Fibroblast of skin of left biceps (primary cell): ENCODE measurements at regions not wholly inside any gene's neighbourhood (a gene's known extent, or its start where the extent isn't known, plus 50 kb on each side); places are given as distances from the start of the nearest gene placed in this dataset.
"Not testable (repeated sequence)": the region's sequence is repeated elsewhere in the genome, so short reads cannot be mapped to it uniquely, and the experiment has no call there.

Experiments used
- DNase-seq, 2 experiments: peaks; one replicate each; pipeline ENCODE4 v3.0.0-alpha.2; 2013; ENCODE audit warnings: low read depth in 2 of 2

GRCh38 chr2:225837328-225837727, 437.8 kb downstream of the NYAP2 start:
- DNase-seq: no peak

- DNase-seq: no peak
Observed at GRCh38 chr2:225824748-225825449, 425.4 kb downstream of the NYAP2 start.

- no peak for DNase-seq
Observed at GRCh38 chr2:225821351-225821750, 421.8 kb downstream of the NYAP2 start.

GRCh38 chr2:225820826-225821225, 421.3 kb downstream of the NYAP2 start:
- no peak for DNase-seq

- no peak for DNase-seq
Observed at GRCh38 chr2:225814554-225814953, 415.0 kb downstream of the NYAP2 start.

- no peak for DNase-seq
Observed at GRCh38 chr2:225806105-225806504, 406.6 kb downstream of the NYAP2 start.

- DNase-seq: not testable (repeated sequence)
Observed at GRCh38 chr2:225802076-225802475, 402.6 kb downstream of the NYAP2 start.

GRCh38 chr2:225797394-225797793, 397.9 kb downstream of the NYAP2 start:
- DNase-seq: no peak

- no peak for DNase-seq
Observed at GRCh38 chr2:225794652-225795400, 395.3 kb downstream of the NYAP2 start.

GRCh38 chr2:225793736-225794550, 394.4 kb downstream of the NYAP2 start:
- no peak for DNase-seq

GRCh38 chr2:225788571-225789094, 389.1 kb downstream of the NYAP2 start:
- no peak for DNase-seq

GRCh38 chr2:225787497-225787896, 388.0 kb downstream of the NYAP2 start:
- DNase-seq: no peak

- no peak for DNase-seq
Observed at GRCh38 chr2:225781991-225782390, 382.5 kb downstream of the NYAP2 start.

GRCh38 chr2:225781145-225781544, 381.6 kb downstream of the NYAP2 start:
- no peak for DNase-seq

- no peak for DNase-seq
Observed at GRCh38 chr2:225779829-225780228, 380.3 kb downstream of the NYAP2 start.

- no peak for DNase-seq
Observed at GRCh38 chr2:225773148-225773547, 373.6 kb downstream of the NYAP2 start.

GRCh38 chr2:225771701-225772100, 372.2 kb downstream of the NYAP2 start:
- no peak for DNase-seq

GRCh38 chr2:225768741-225769140, 369.2 kb downstream of the NYAP2 start:
- no peak for DNase-seq

GRCh38 chr2:225766431-225766830, 366.9 kb downstream of the NYAP2 start:
- no peak for DNase-seq

- DNase-seq: no peak
Observed at GRCh38 chr2:225765820-225766219, 366.3 kb downstream of the NYAP2 start.

- DNase-seq: no peak
Observed at GRCh38 chr2:225764346-225764745, 364.8 kb downstream of the NYAP2 start.

GRCh38 chr2:225763711-225764110, 364.2 kb downstream of the NYAP2 start:
- DNase-seq: no peak
